GM18951 (cell line): ENCODE measurements at regions not wholly inside any gene's neighbourhood (a gene's known extent, or its start where the extent isn't known, plus 50 kb on each side); places are given as distances from the start of the nearest gene placed in this dataset.

Experiments used
- POLR2A ChIP-seq: IDR thresholded peaks from 4 replicates; pipeline ENCODE4 v1.6.1; 2011; ENCODE audit warnings: mild to moderate bottlenecking; ENCODE audit not compliant: insufficient read length, insufficient read depth; ENCODE audit errors: extremely low read depth
- in situ Hi-C: fragments of 300-500 bp; cut with MboI; formaldehyde crosslinking; loops from one replicate; pipeline ENCODE4 v1.12.0; 2022; ENCODE audit warnings: low sequenced_read_pairs, mixed read lengths, inconsistent platforms; ENCODE audit not compliant: unreplicated experiment

DNA sequence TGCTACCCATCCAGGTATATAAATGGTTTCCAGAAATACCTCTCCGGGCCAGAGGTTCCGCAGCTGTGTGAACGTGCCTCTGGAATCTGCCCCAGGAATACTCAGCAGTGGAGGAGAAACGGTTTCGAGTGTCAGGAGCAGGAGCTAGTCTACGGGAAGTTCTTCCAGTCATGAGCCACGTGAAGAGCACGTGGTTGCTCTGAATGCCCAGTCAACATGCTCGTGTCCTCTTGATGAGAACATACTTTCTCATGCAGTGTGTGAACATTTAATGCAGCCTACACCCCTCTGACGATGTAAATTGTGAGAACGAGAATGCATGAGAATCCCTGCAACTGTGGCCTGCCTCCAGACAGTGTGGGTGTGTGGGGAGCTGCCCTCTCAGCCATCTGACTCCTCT is 277.0 kb upstream of the SHH start:
- TF ChIP-seq POLR2A, result no peak
- in situ Hi-C loops, result no loop called here

DNA sequence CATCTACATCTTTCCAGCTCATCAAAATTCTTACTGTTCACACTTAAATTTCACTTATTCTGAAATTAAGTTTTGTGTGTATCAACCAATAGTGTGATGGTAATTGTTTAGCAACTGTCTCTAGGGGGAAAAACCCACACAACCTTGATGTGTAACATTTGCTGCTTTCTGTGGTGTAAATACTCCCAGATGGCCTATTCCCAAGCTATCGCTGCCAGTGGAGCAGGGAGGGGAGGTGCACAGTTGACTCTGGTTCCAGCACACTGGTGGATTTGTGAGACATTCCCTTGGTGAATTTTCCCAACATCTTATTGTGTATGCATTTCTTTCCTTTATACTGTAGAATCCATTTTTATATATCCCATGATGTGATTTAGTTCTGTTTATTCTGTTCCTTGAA is 275.9 kb upstream of the SHH start:
- in situ Hi-C loops, result no loop called here
- TF ChIP-seq POLR2A, result no peak

DNA sequence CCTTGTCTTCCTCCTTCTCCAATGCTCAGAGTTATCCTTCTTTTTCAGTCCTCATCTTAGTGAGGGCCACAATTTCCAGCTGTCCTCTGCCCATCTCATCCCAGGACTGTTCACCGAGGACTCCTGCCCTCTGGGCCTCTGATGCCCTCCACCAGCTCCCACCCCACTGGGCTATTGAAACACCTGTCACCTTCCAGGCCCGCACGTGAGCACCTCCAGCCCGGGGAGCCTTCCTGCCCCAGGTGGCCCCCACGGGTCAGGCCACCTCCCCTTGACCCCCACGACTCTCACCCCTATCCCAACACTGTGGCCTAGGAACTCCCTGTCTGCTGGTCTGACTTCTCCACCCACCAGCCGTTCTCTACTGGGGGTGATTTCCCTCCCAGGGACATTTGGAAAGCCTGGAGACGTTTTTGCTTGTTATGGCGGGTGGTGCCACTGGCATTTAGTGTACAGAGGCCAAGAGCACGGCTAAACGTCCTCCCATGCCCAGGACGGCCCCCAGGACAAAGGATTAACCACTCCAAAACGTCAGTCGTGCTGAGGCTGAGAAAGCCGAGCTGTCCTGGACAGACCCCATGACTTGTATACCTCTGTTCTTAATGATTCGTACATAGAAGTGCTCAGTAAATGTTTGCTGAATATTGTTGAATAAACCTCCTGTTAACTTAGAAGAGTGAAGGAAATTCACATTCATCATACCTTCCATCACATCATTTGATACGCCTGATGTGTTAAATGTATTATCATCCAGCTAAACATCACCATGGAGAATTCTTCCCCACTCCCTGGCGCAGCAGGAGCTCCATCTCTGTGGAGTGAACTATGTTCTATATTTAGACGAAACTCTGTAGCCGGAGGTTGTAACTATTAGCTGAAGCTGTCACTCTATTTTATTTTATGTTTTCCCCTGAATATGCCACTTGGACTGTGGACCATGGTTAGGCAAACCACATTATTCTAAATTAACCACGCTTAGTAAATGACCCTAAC is 270.1 kb upstream of the SHH start:
- no peak for TF ChIP-seq POLR2A
- in situ Hi-C loops, result no loop called here

DNA sequence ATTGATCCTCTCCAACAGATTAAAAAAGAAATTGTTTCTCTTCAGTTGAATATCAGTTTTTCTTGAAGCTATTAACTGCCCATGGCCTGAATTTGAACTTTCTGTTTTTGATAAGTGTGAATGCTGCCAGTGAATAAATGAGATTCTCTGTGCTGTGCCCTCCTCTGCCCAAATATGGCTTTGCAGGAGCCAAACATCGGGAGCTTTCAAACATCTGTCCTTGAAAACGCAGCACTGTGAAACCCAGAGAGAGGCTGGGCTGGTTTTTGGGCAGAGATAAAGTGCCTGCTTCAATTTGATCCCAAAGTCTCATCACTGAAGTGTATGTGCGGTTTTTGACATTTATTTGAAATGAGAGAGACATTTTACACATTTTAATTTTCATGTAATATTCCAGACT is 268.3 kb upstream of the SHH start:
- no peak for TF ChIP-seq POLR2A
- in situ Hi-C loops, result no loop called here

DNA sequence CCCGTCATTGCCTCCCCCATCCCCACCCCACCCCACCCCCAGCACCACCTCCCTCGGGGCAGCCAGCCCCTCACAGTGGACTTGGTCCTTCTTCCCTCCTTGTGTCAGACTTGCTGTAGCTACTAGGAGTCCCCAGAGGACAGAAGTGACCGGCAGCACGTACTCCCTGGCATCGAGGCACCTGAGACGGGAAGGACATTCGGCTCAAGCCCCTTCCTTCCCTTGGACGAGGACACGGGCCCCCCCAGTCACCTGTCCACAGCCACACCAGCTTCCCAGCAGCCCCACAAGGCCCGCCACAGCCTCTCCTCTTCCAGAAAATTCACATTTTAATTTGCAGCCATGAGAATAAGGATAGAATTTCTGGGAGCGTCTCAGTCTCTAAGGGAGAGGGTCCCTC is 267.8 kb upstream of the SHH start:
- TF ChIP-seq POLR2A, result no peak
- in situ Hi-C loops, result no loop called here

DNA sequence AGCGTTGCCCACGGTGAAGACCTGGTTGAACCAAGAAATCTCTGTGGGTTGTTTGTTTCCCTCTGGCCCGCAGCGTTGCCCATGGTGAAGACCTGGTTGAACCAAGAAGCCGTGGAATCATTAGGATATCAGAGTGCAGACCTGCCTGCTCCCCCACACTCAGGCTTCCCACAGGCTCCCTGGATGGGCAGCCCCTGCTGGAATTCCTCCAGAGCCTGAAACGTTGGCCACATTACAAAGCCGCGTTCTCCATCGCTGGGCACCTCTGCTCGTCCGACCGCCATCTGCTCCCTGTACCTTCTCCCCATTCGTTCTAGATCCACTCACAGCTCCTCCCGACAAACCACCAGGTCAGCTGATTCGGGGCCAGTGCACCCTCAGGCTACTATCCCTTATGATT is 266.9 kb upstream of the SHH start:
- TF ChIP-seq POLR2A, result no peak
- in situ Hi-C loops, result no loop called here

DNA sequence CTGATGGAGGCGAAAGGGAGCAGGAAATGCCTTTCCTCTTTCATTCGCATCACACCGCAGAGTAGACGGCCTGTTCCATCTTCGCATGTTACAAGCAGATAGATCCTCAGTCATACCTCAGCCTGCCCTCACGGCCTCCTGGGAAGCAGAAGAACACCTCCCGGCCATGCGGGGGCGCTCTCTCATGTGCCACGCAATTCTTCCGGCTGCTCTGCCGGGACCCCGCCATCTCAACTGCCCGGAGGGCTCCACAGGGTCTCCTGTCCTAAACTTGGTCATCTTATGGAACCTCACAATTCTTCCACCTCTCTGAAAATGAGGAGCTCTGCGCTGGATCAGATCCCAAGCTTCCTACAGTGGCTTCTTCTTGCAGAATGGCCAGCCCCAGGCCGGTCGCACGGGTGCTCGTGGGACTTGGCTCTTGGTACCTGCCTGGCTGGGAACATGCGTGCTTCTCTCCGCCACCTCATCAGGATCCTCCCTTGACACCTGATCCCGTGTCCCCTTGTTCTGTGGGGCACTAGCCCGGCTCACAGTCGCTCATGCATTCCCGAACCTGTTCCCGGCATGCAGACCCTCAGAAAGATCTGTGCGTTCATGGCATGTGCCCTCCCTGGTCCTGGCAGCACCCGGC is 262.8 kb upstream of the SHH start:
- TF ChIP-seq POLR2A, result no peak
- in situ Hi-C loops, result no loop called here

DNA sequence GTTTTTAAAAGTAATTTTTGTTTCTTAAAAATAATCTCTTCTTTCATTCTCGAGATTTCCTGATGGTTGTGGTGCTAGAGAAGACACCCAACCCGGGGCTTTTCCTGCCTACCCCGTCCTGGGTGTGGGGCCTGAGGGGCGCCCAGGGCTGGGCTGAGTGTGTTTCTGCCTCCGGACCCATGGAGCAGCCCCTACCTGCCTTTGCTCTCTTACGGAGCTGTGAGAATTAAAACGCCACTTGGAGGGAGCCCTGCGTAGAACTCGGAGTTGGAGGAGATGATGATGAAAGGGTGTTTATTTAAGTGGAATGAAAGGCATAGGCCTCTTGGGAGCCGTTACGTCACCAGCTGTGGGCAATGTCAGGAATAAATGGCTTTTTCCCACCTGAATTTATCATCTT is 261.8 kb upstream of the SHH start:
- in situ Hi-C loops, result no loop called here
- no peak for TF ChIP-seq POLR2A

DNA sequence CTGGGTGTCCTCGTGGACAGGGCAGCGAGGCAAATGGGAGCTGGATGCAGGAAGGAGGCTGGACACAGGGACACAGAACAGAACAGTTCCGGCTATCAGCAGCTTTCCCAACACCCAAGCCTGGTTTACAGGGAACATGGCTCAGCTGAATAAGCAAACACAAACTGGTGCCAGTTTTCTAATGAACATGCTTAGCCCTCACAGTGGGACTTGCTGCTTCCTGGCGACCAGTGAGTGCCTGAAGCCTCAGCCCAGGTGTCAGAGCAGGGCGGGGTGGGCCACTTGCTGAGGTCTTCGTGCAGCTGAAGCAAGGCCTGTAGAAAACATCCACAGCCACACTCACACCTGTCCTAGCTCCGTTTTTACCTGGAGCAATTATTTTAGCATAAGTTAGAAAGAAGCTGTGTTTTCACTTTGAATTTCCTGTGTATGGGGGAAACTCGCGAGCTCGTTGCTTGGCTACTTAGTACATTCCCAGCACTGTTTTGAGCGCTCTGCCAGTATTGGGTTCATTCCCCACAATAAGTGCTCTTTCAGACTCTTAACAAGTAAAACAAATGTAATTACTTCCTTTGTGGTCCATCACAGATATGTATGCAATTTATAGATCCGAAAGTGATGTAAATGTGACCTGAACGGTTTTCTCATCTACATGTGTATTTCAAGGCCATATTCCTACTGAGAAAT is 261.2 kb upstream of the SHH start:
- no peak for TF ChIP-seq POLR2A
- in situ Hi-C loops, result no loop called here

DNA sequence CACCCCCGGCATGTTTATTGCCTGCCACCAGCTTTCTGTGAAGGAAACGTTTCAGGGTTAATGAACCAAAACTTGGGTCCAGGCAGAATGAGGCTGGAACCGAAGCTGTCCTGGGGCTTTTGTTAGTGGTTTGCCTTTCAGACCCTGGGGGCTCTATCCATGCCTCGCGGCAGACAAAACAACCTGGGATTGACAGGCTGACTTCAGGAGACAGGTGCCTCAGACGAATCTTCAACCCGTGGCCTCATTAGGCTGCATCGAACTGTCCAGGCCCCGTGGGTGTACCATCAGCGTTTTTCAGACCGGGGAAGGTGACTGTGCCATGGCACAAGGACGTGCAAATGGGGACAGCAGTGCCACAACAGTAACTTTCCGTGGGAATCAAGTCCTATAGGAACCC is 259.3 kb upstream of the SHH start:
- in situ Hi-C loops, result no loop called here
- TF ChIP-seq POLR2A, result no peak

DNA sequence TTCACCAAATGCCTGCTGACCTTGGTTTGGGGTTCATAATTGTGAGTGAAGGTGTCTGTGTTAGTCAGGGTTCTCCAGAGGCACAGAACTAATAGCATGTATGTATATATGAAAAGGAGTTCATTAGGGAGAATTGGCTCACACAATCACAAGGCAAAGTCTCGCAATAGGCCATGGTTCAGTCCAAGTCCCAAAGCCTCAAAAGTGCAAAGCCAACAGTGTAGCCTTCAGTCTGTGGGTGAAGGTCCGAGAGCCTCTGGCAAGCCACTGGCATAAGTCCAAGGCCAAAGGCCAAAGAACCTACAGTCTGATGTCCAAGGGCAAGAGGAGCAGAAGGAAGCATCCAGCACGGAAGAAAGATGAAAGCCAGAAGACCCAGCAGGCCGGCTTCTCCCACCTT is 257.6 kb upstream of the SHH start:
- in situ Hi-C loops, result no loop called here
- TF ChIP-seq POLR2A, result no peak

DNA sequence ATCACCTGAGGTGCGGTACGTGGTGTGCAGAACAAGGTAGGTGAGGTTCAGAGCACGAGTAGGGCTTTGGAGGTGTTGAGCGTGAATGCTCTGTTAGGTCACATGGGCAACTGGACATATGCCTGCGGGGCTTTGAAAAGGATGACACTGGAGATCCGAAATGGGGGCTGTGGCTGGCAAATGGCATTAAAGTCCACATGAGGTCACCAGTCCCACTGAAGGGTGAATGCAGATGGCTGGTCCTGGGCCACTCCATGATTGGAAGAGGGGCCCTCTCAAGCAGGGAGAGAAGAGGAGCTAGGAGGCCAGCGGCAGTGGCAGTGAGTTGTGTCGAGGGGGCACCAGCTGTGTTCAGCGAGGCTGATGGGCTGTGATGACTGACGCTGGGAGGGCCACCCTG is 254.9 kb upstream of the SHH start:
- in situ Hi-C loops, result no loop called here
- TF ChIP-seq POLR2A, result no peak

DNA sequence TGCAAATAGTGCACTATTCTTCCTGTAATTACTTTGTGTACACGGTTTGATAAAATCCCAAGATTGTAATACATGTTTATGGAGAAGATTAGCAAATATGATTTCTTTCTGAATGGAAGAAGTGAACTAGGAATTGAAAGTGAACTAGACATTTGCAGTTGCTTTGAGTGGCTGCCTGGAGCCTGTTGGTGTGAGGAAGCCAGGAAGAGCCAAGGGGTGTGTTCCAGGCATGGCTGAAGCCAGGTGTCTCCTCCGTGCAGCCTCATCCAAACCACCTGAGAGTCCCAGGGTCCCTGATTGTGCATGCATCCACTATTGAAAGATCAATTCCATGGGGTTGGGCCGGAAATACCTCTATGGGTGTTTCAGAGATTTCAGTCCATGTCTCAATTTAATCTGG is 253.1 kb upstream of the SHH start:
- TF ChIP-seq POLR2A, result no peak
- in situ Hi-C loops, result no loop called here

DNA sequence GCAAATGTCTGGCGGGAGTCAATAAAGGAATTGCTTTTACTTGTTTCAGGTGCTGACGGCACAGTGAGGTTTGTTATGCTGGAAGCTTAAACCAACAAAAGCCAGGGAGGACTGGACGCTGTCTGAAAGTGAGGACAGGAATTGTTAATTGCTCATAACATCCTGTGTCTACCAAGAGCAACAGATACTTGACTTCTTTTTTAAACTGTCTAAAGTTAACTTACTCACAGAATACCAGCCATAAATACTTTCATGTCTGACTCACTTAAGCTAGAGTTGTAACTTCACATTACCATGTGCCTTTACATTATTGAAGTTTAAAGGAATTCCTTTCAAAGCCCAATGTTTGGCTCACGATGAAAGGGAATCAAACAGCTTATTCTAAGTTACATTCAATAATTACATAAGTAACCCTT is 252.7 kb upstream of the SHH start:
- in situ Hi-C loops, result no loop called here

DNA sequence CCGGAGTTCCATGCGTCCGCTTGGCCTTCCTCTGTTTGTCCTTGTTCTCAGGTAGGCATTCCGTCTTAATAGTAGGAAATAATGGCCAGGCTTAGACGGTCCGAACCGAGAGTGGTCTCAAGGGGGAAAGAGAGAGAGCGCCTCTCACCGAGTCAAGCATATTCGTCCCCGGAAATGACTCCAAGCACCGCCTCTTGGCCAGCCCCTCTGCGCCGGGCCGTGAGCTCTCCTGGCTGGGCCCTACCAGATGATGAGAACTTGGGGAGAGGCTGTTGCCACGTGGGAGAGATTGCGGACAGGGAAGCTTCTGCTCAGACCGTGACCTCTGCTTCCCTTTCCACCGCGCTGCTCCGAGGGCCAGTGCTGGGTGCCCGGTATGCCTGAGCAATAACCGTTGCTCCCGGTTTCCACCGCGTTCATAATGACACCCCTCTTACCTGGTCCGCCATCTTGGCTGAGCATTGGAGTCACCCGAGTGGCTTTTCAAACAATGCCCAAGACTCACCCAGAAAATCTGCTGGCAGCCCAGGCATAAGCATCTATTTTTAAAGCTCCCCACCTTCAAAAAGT is 251.1 kb upstream of the SHH start:
- in situ Hi-C loops, result no loop called here
- TF ChIP-seq POLR2A, result no peak

More for the DNA sequence above, 252.7 kb upstream of the SHH start:
- TF ChIP-seq POLR2A, result no peak
